ENCODE measurements at regions not wholly inside any gene's neighbourhood (a gene's known extent, or its start where the extent isn't known, plus 50 kb on each side); places are given as distances from the start of the nearest gene placed in this dataset.

GRCh38 chr15:37586011-37586583 lies 348.3 kb upstream of the TMCO5A start:
- no peak for DNase-seq

GRCh38 chr15:37586976-37587375 lies 347.5 kb upstream of the TMCO5A start:
- DNase-seq: no peak

GRCh38 chr15:37594417-37594816 lies 340.0 kb upstream of the TMCO5A start:
- no peak for DNase-seq

- DNase-seq: no peak
Observed at GRCh38 chr15:37595426-37595970, 338.9 kb upstream of the TMCO5A start.

GRCh38 chr15:37599156-37599555 lies 335.3 kb upstream of the TMCO5A start:
- no peak for DNase-seq

GRCh38 chr15:37616215-37616614 lies 318.2 kb upstream of the TMCO5A start:
- DNase-seq: no peak

- no peak for DNase-seq
Observed at GRCh38 chr15:37618353-37618752, 316.1 kb upstream of the TMCO5A start.

- DNase-seq: no peak
Observed at GRCh38 chr15:37619358-37620042, 314.9 kb upstream of the TMCO5A start.

- no peak for DNase-seq
Observed at GRCh38 chr15:37625576-37625975, 308.9 kb upstream of the TMCO5A start.

GRCh38 chr15:37628507-37628906 lies 305.9 kb upstream of the TMCO5A start:
- DNase-seq: no peak

GRCh38 chr15:37636736-37637135 lies 297.7 kb upstream of the TMCO5A start:
- no peak for DNase-seq

GRCh38 chr15:37638116-37638515 lies 296.3 kb upstream of the TMCO5A start:
- DNase-seq: no peak

GRCh38 chr15:37638691-37639090 lies 295.7 kb upstream of the TMCO5A start:
- DNase-seq: no peak

GRCh38 chr15:37652646-37653417 lies 281.6 kb upstream of the TMCO5A start:
- DNase-seq: no peak

GRCh38 chr15:37678124-37678523 lies 256.3 kb upstream of the TMCO5A start:
- no peak for DNase-seq

GRCh38 chr15:37679627-37680026 lies 254.8 kb upstream of the TMCO5A start:
- DNase-seq: no peak

GRCh38 chr15:37682304-37682703 lies 252.1 kb upstream of the TMCO5A start:
- no peak for DNase-seq

GRCh38 chr15:37691911-37692310 lies 242.5 kb upstream of the TMCO5A start:
- no peak for DNase-seq

GRCh38 chr15:37693926-37694325 lies 240.5 kb upstream of the TMCO5A start:
- DNase-seq: no peak

GRCh38 chr15:37695719-37696118 lies 238.7 kb upstream of the TMCO5A start:
- DNase-seq: no peak

GRCh38 chr15:37698679-37699078 lies 235.8 kb upstream of the TMCO5A start:
- no peak for DNase-seq

- DNase-seq: no peak
Observed at GRCh38 chr15:37701230-37701629, 233.2 kb upstream of the TMCO5A start.

- DNase-seq: no peak
Observed at GRCh38 chr15:37709669-37710068, 224.8 kb upstream of the TMCO5A start.

- no peak for DNase-seq
Observed at GRCh38 chr15:37715101-37715500, 219.3 kb upstream of the TMCO5A start.

Data from NCI-H446 treated with DMSO at 0.1 percent for 48 hours (cell line).